Glutamatergic neuron (in vitro differentiated cells): ENCODE measurements at regions not wholly inside any gene's neighbourhood (a gene's known extent, or its start where the extent isn't known, plus 50 kb on each side); places are given as distances from the start of the nearest gene placed in this dataset.

Source experiments
- DNase-seq: peaks from one replicate; pipeline ENCODE4 v3.0.0; 2022
- H3K27ac Mint-ChIP-seq: one replicate; pipeline ENCODE4 v1.8.0; 2020; ENCODE audit warnings: mild to moderate bottlenecking, mixed read lengths, inconsistent platforms; ENCODE audit not compliant: unreplicated experiment
- H3K27me3 Mint-ChIP-seq: one replicate; pipeline ENCODE4 v1.8.0; 2020; ENCODE audit warnings: mild to moderate bottlenecking, moderate library complexity, mixed read lengths, inconsistent platforms; ENCODE audit not compliant: unreplicated experiment
- H3K36me3 Mint-ChIP-seq: one replicate; pipeline ENCODE4 v1.8.0; 2020; ENCODE audit warnings: mild to moderate bottlenecking, mixed read lengths, inconsistent platforms; ENCODE audit not compliant: unreplicated experiment
- H3K4me1 Mint-ChIP-seq: one replicate; pipeline ENCODE4 v1.8.0; 2020; ENCODE audit warnings: mild to moderate bottlenecking, low read depth, mixed read lengths, inconsistent platforms; ENCODE audit not compliant: unreplicated experiment
- H3K4me3 Mint-ChIP-seq: one replicate; pipeline ENCODE4 v1.8.0; 2020; ENCODE audit warnings: mild to moderate bottlenecking, mixed read lengths, inconsistent platforms; ENCODE audit not compliant: unreplicated experiment
- H3K9me3 Mint-ChIP-seq: one replicate; pipeline ENCODE4 v1.8.0; 2020; ENCODE audit warnings: mild to moderate bottlenecking, moderate library complexity, mixed read lengths, inconsistent platforms; ENCODE audit not compliant: unreplicated experiment
- TF ChIP-seq, protein P1 (sequence below): fragments of 200-600 bp; sonication (generic); IDR thresholded peaks from one replicate; pipeline ENCODE4 v1.5.0; 2021; ENCODE audit not compliant: partially characterized antibody, unreplicated experiment

GRCh38 chr13:76725211-76725610 is 161.0 kb downstream of the KCTD12 start:
- Mint-ChIP-seq H3K4me3 (no peak overlapping the region), H3K36me3 (peaks cover 11% of the 10 kb centered on the region), H3K9me3 (peaks cover 9% of the 10 kb centered on the region), H3K4me1 (no peaks in the 10 kb centered on the region), H3K27me3 (no peaks in the 10 kb centered on the region), H3K27ac (no peak overlapping the region)
- no peak for DNase-seq
- TF ChIP-seq, protein P1, sequence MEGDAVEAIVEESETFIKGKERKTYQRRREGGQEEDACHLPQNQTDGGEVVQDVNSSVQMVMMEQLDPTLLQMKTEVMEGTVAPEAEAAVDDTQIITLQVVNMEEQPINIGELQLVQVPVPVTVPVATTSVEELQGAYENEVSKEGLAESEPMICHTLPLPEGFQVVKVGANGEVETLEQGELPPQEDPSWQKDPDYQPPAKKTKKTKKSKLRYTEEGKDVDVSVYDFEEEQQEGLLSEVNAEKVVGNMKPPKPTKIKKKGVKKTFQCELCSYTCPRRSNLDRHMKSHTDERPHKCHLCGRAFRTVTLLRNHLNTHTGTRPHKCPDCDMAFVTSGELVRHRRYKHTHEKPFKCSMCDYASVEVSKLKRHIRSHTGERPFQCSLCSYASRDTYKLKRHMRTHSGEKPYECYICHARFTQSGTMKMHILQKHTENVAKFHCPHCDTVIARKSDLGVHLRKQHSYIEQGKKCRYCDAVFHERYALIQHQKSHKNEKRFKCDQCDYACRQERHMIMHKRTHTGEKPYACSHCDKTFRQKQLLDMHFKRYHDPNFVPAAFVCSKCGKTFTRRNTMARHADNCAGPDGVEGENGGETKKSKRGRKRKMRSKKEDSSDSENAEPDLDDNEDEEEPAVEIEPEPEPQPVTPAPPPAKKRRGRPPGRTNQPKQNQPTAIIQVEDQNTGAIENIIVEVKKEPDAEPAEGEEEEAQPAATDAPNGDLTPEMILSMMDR, result no peak

- H3K4me1 Mint-ChIP-seq, result no peaks in the 10 kb centered on the region
- no peak overlapping the region for H3K4me3 Mint-ChIP-seq
- H3K9me3 Mint-ChIP-seq, result peaks cover 9% of the 10 kb centered on the region
- peaks cover 11% of the 10 kb centered on the region for H3K36me3 Mint-ChIP-seq
- DNase-seq, result no peak
- H3K27ac Mint-ChIP-seq, result no peak overlapping the region
- no peaks in the 10 kb centered on the region for H3K27me3 Mint-ChIP-seq
- TF ChIP-seq, protein P1, result no peak
Observed at GRCh38 chr13:76724421-76724820, 161.8 kb downstream of the KCTD12 start.

- no peaks in the 10 kb centered on the region for H3K27me3 Mint-ChIP-seq
- H3K4me1 Mint-ChIP-seq, result no peaks in the 10 kb centered on the region
- TF ChIP-seq, protein P1, result no peak
- no peak overlapping the region for H3K27ac Mint-ChIP-seq
- DNase-seq, result no peak
- peaks cover 7% of the 10 kb centered on the region for H3K9me3 Mint-ChIP-seq
- no peak overlapping the region for H3K4me3 Mint-ChIP-seq
- peaks cover 8% of the 10 kb centered on the region for H3K36me3 Mint-ChIP-seq
Observed at GRCh38 chr13:76723551-76724232, 162.5 kb downstream of the KCTD12 start.

DNA sequence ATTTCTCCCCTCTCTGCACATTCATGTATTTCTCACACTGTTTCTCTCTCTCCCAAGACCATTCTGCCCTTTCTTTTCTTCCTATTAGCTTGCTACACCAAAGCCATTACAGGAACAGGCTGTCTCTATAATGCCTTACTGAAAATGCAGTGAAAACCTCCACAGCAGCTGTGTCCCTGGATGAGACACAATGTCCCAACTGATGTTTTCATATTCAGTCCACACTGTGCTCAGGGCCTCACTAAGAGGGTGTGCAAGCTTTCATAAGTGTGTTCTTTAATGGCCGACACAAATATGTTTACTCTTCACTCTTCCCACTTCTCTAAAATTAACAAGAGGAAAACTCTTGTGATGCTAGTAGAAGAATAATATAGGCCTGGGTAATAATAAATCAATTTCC is 163.4 kb downstream of the KCTD12 start:
- Mint-ChIP-seq H3K36me3 (peaks cover 8% of the 10 kb centered on the region), H3K27ac (no peak overlapping the region), H3K9me3 (peaks cover 7% of the 10 kb centered on the region), H3K4me1 (no peaks in the 10 kb centered on the region), H3K27me3 (no peaks in the 10 kb centered on the region), H3K4me3 (no peak overlapping the region)
- DNase-seq, result no peak
- TF ChIP-seq, protein P1, result no peak

GRCh38 chr13:76720821-76721220 is 165.4 kb downstream of the KCTD12 start:
- no peaks in the 10 kb centered on the region for H3K27me3 Mint-ChIP-seq
- no peaks in the 10 kb centered on the region for H3K4me1 Mint-ChIP-seq
- no peak for DNase-seq
- H3K27ac Mint-ChIP-seq, result no peak overlapping the region
- H3K36me3 Mint-ChIP-seq, result no peaks in the 10 kb centered on the region
- H3K4me3 Mint-ChIP-seq, result no peak overlapping the region
- TF ChIP-seq, protein P1, result no peak
- no peaks in the 10 kb centered on the region for H3K9me3 Mint-ChIP-seq
